Dendritic cell treated with granulocyte-macrophage colony-stimulating factor and Interleukin-4, amounts not matched to agents 40 ng/mL and 50 ng/mL, for 4 days (primary cell): ENCODE measurements at regions not wholly inside any gene's neighbourhood (a gene's known extent, or its start where the extent isn't known, plus 50 kb on each side); places are given as distances from the start of the nearest gene placed in this dataset.
"Not testable (repeated sequence)": the region's sequence is repeated elsewhere in the genome, so short reads cannot be mapped to it uniquely, and the experiment has no call there.

Source experiments
- H3K27ac Mint-ChIP-seq: one replicate; pipeline ENCODE4 v1.8.0; 2022; ENCODE audit warnings: mild to moderate bottlenecking, mixed read lengths
- H3K27me3 Mint-ChIP-seq: one replicate; pipeline ENCODE4 v1.8.0; 2022; ENCODE audit warnings: mild to moderate bottlenecking, mixed read lengths
- H3K36me3 Mint-ChIP-seq: one replicate; pipeline ENCODE4 v1.8.0; 2022; ENCODE audit warnings: low read depth, mixed read lengths
- H3K4me1 Mint-ChIP-seq: one replicate; pipeline ENCODE4 v1.8.0; 2022; ENCODE audit warnings: low read depth, mixed read lengths
- H3K4me3 Mint-ChIP-seq: one replicate; pipeline ENCODE4 v1.8.0; 2022; ENCODE audit warnings: mild to moderate bottlenecking, moderate library complexity, mixed read lengths
- H3K9me3 Mint-ChIP-seq: one replicate; pipeline ENCODE4 v1.8.0; 2022; ENCODE audit warnings: mixed read lengths
- intact Hi-C: fragments of 100-400 bp; cut with micrococcal nuclease; formaldehyde crosslinking; loops from one replicate; pipeline ENCODE4 v1.15.0; 2022

- H3K27me3 Mint-ChIP-seq, result peaks cover 11% of the 10 kb centered on the region
- H3K4me1 Mint-ChIP-seq, result no peaks in the 10 kb centered on the region
- H3K4me3 Mint-ChIP-seq, result no peak overlapping the region
- H3K27ac Mint-ChIP-seq, result no peak overlapping the region
- H3K36me3 Mint-ChIP-seq, result no peaks in the 10 kb centered on the region
- H3K9me3 Mint-ChIP-seq, result no peaks in the 10 kb centered on the region
- intact Hi-C loops, result no loop called here
These were observed 142.4 kb downstream of the TPRA1 start for GRCh38 chr3:127448161-127448561.

GRCh38 chr3:127446756-127447155 is 143.8 kb downstream of the TPRA1 start:
- Mint-ChIP-seq H3K27ac (no peak overlapping the region), H3K9me3 (no peaks in the 10 kb centered on the region), H3K27me3 (peaks cover 7% of the 10 kb centered on the region), H3K4me3 (no peak overlapping the region), H3K4me1 (no peaks in the 10 kb centered on the region), H3K36me3 (no peaks in the 10 kb centered on the region)
- intact Hi-C loops, result no loop called here

- H3K4me3 Mint-ChIP-seq, result no peak overlapping the region
- no peaks in the 10 kb centered on the region for H3K9me3 Mint-ChIP-seq
- no peak overlapping the region for H3K27ac Mint-ChIP-seq
- peaks cover 7% of the 10 kb centered on the region for H3K27me3 Mint-ChIP-seq
- intact Hi-C loops, result no loop called here
- no peaks in the 10 kb centered on the region for H3K4me1 Mint-ChIP-seq
- no peaks in the 10 kb centered on the region for H3K36me3 Mint-ChIP-seq
These were observed 144.8 kb downstream of the TPRA1 start for GRCh38 chr3:127445581-127446343.

GRCh38 chr3:127444761-127445160 is 145.8 kb downstream of the TPRA1 start:
- Mint-ChIP-seq H3K4me1 (no peaks in the 10 kb centered on the region), H3K4me3 (no peak overlapping the region), H3K9me3 (no peaks in the 10 kb centered on the region), H3K27me3 (peaks cover 7% of the 10 kb centered on the region), H3K27ac (no peak overlapping the region), H3K36me3 (no peaks in the 10 kb centered on the region)
- intact Hi-C loops, result no loop called here

GRCh38 chr3:127443581-127444375 is 146.8 kb downstream of the TPRA1 start:
- Mint-ChIP-seq H3K27me3 (peaks cover 7% of the 10 kb centered on the region), H3K27ac (no peak overlapping the region), H3K36me3 (no peaks in the 10 kb centered on the region), H3K9me3 (no peaks in the 10 kb centered on the region), H3K4me3 (no peak overlapping the region), H3K4me1 (no peaks in the 10 kb centered on the region)
- intact Hi-C loops, result no loop called here

- H3K36me3 Mint-ChIP-seq, result no peaks in the 10 kb centered on the region
- H3K27me3 Mint-ChIP-seq, result peaks cover 7% of the 10 kb centered on the region
- no peaks in the 10 kb centered on the region for H3K4me1 Mint-ChIP-seq
- intact Hi-C loops, result no loop called here
- H3K27ac Mint-ChIP-seq, result no peak overlapping the region
- no peaks in the 10 kb centered on the region for H3K9me3 Mint-ChIP-seq
- H3K4me3 Mint-ChIP-seq, result no peak overlapping the region
These were observed 148.0 kb downstream of the TPRA1 start for GRCh38 chr3:127442506-127442905.

- intact Hi-C loops, result no loop called here
- no peaks in the 10 kb centered on the region for H3K36me3 Mint-ChIP-seq
- no peaks in the 10 kb centered on the region for H3K9me3 Mint-ChIP-seq
- no peaks in the 10 kb centered on the region for H3K4me1 Mint-ChIP-seq
- H3K27me3 Mint-ChIP-seq, result peaks cover 7% of the 10 kb centered on the region
- H3K4me3 Mint-ChIP-seq, result no peak overlapping the region
- H3K27ac Mint-ChIP-seq, result no peak overlapping the region
These were observed 148.8 kb downstream of the TPRA1 start for GRCh38 chr3:127441764-127442163.

GRCh38 chr3:127440384-127440783 is 150.1 kb downstream of the TPRA1 start:
- H3K4me1 Mint-ChIP-seq, result no peaks in the 10 kb centered on the region
- H3K27me3 Mint-ChIP-seq, result peaks cover 8% of the 10 kb centered on the region

GRCh38 chr3:127439621-127440020 is 150.9 kb downstream of the TPRA1 start:
- Mint-ChIP-seq H3K4me3 (no peak overlapping the region), H3K9me3 (no peaks in the 10 kb centered on the region), H3K27me3 (peaks cover 8% of the 10 kb centered on the region), H3K27ac (no peak overlapping the region), H3K4me1 (no peaks in the 10 kb centered on the region), H3K36me3 (no peaks in the 10 kb centered on the region)
- intact Hi-C loops, result no loop called here

More at GRCh38 chr3:127440384-127440783, 150.1 kb downstream of the TPRA1 start:
- Mint-ChIP-seq H3K36me3 (no peaks in the 10 kb centered on the region), H3K27ac (no peak overlapping the region), H3K9me3 (no peaks in the 10 kb centered on the region), H3K4me3 (no peak overlapping the region)
- intact Hi-C loops, result no loop called here

- Mint-ChIP-seq H3K27ac (no peak overlapping the region), H3K36me3 (no peaks in the 10 kb centered on the region), H3K4me3 (no peak overlapping the region), H3K9me3 (no peaks in the 10 kb centered on the region), H3K4me1 (no peaks in the 10 kb centered on the region), H3K27me3 (peaks cover 8% of the 10 kb centered on the region)
- intact Hi-C loops, result no loop called here
These were observed 151.1 kb upstream of the PRR20G start for GRCh38 chr3:127438951-127439350.

- no peak overlapping the region for H3K27ac Mint-ChIP-seq
- no peaks in the 10 kb centered on the region for H3K4me1 Mint-ChIP-seq
- H3K27me3 Mint-ChIP-seq, result peaks cover 8% of the 10 kb centered on the region
- H3K4me3 Mint-ChIP-seq, result no peak overlapping the region
- intact Hi-C loops, result no loop called here
- H3K36me3 Mint-ChIP-seq, result no peaks in the 10 kb centered on the region
- no peaks in the 10 kb centered on the region for H3K9me3 Mint-ChIP-seq
These were observed 150.5 kb upstream of the PRR20G start for GRCh38 chr3:127438371-127438770.

- intact Hi-C loops, H3K36me3 Mint-ChIP-seq, H3K27ac Mint-ChIP-seq, H3K9me3 Mint-ChIP-seq, H3K4me3 Mint-ChIP-seq, H3K4me1 Mint-ChIP-seq: not testable (repeated sequence)
- H3K27me3 Mint-ChIP-seq, result peaks cover 19% of the 10 kb centered on the region
These were observed 147.5 kb upstream of the PRR20G start for GRCh38 chr3:127435299-127435698.

- no peaks in the 10 kb centered on the region for H3K9me3 Mint-ChIP-seq
- no peaks in the 10 kb centered on the region for H3K36me3 Mint-ChIP-seq
- H3K27ac Mint-ChIP-seq, result no peak overlapping the region
- no peaks in the 10 kb centered on the region for H3K4me1 Mint-ChIP-seq
- H3K4me3 Mint-ChIP-seq, result no peak overlapping the region
- H3K27me3 Mint-ChIP-seq, result peaks cover 34% of the 10 kb centered on the region
- intact Hi-C loops, result no loop called here
These were observed 143.2 kb upstream of the PRR20G start for GRCh38 chr3:127431066-127431465.

GRCh38 chr3:127428344-127428997 is 140.6 kb upstream of the PRR20G start:
- Mint-ChIP-seq H3K4me3 (no peak overlapping the region), H3K4me1 (no peaks in the 10 kb centered on the region), H3K27me3 (peaks cover 58% of the 10 kb centered on the region)

More at GRCh38 chr3:127428344-127428997, 140.6 kb upstream of the PRR20G start:
- intact Hi-C loops, result no loop called here
- H3K9me3 Mint-ChIP-seq, result no peaks in the 10 kb centered on the region
- H3K36me3 Mint-ChIP-seq, result no peaks in the 10 kb centered on the region
- H3K27ac Mint-ChIP-seq, result no peak overlapping the region
